ENCODE measurements at regions not wholly inside any gene's neighbourhood (a gene's known extent, or its start where the extent isn't known, plus 50 kb on each side); places are given as distances from the start of the nearest gene placed in this dataset.

DNA sequence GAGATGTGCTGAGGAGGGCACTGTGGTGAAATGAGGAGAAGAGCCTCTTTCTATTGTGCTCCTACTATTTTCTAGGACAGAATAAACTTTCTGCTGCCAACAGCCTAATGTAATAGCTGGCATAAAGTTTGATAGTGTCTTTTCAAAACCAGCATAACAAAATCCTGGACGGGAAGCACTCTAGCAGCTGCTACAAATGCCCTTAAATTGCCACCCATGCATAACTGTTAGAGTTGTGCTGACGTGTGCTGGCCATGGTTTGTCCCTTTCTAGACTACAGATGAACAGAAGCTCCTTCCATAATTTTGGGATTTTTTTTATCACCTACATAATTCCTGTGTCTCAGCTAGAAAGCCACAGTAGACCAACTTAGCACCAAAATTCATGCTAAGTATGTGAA is 88.5 kb upstream of the DEPDC1 start:
- H3K9me3 Mint-ChIP-seq = no peaks in the 10 kb centered on the region
- no peak overlapping the region for H3K4me3 Mint-ChIP-seq
- no peaks in the 10 kb centered on the region for H3K4me1 Mint-ChIP-seq (ENCODE audit: unreplicated experiment)
- no peak overlapping the region for H3K27ac Mint-ChIP-seq
- TF ChIP-seq, protein P1, sequence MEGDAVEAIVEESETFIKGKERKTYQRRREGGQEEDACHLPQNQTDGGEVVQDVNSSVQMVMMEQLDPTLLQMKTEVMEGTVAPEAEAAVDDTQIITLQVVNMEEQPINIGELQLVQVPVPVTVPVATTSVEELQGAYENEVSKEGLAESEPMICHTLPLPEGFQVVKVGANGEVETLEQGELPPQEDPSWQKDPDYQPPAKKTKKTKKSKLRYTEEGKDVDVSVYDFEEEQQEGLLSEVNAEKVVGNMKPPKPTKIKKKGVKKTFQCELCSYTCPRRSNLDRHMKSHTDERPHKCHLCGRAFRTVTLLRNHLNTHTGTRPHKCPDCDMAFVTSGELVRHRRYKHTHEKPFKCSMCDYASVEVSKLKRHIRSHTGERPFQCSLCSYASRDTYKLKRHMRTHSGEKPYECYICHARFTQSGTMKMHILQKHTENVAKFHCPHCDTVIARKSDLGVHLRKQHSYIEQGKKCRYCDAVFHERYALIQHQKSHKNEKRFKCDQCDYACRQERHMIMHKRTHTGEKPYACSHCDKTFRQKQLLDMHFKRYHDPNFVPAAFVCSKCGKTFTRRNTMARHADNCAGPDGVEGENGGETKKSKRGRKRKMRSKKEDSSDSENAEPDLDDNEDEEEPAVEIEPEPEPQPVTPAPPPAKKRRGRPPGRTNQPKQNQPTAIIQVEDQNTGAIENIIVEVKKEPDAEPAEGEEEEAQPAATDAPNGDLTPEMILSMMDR (conservative IDR thresholded peaks at IDR 0.05) = no peak
- DNase-seq (ENCODE audit: extremely low spot score, unreplicated experiment) = no peak
- no peaks in the 10 kb centered on the region for H3K36me3 Mint-ChIP-seq
- peaks cover 3% of the 10 kb centered on the region for H3K27me3 Mint-ChIP-seq

DNA sequence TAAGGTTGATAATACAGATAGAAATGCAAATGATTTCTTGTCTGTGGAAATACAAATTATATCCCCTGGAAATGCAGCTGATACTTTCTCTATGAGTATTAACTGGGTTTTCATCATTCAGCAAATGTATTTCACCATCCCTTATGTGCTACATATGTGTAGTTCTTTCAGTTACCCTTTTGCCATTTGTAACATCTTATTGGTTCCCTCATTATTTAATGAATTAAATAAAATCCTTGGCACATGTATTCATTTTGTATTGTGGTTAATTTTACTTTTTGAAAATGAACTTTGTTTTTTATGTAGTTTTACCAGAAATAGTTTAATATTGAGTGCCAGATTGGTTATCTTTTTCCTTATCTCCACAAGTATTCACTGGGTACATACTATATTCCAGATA is 89.9 kb upstream of the DEPDC1 start:
- no peak for DNase-seq (ENCODE audit: extremely low spot score, unreplicated experiment)
- Mint-ChIP-seq H3K9me3 (no peaks in the 10 kb centered on the region), H3K36me3 (no peaks in the 10 kb centered on the region), H3K4me1 (ENCODE audit: unreplicated experiment) (no peaks in the 10 kb centered on the region), H3K27ac (no peak overlapping the region), H3K27me3 (peaks cover 3% of the 10 kb centered on the region), H3K4me3 (no peak overlapping the region)
- TF ChIP-seq, protein P1 (conservative IDR thresholded peaks at IDR 0.05) = no peak

DNA sequence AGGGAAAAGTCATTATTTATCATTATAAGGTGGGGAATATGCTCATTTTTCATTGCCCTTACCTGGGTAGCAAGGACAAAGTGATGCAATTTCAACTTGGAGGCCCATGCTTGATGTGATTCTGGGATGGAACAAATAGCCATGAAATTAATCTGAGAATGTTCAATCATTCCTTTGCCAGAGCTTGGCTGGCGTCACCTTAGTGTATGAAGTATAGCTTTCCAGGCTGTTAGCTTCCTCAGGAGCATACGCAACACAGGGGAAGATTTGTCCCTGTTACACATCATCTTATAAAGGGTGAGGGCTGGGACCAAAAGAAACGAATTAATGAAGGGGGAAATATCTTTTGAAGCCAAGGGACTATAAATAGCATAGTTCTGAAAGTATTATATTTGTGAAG is 91.4 kb upstream of the DEPDC1 start:
- H3K4me3 Mint-ChIP-seq = no peak overlapping the region
- H3K4me1 Mint-ChIP-seq (ENCODE audit: unreplicated experiment) = no peaks in the 10 kb centered on the region
- TF ChIP-seq, protein P1 (conservative IDR thresholded peaks at IDR 0.05) = no peak
- H3K36me3 Mint-ChIP-seq = no peaks in the 10 kb centered on the region
- H3K27me3 Mint-ChIP-seq = peaks cover 3% of the 10 kb centered on the region
- no peak for DNase-seq (ENCODE audit: extremely low spot score, unreplicated experiment)
- H3K9me3 Mint-ChIP-seq = no peaks in the 10 kb centered on the region
- H3K27ac Mint-ChIP-seq = no peak overlapping the region

DNA sequence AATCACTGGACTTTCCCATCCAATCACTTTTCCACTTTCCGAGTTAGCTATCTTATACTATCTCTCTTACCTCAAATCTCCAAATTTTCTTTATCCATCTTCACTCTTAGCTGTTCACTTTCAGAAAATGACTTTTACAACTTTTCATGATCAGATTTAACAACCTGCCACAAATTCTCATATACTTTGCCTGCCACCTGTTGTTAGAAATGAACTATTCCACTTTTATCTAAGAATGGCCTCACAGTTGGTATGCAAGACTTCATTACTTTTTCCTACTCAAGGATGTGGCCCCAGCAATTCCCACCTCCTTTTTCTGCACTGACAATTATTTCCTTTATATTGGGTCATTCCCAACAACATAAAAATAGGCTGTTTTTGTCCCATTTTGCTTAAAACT is 93.6 kb upstream of the DEPDC1 start:
- Mint-ChIP-seq H3K4me3 (no peak overlapping the region), H3K27ac (no peak overlapping the region), H3K4me1 (ENCODE audit: unreplicated experiment) (no peaks in the 10 kb centered on the region), H3K36me3 (no peaks in the 10 kb centered on the region), H3K9me3 (no peaks in the 10 kb centered on the region), H3K27me3 (peaks cover 3% of the 10 kb centered on the region)
- DNase-seq (ENCODE audit: extremely low spot score, unreplicated experiment) = no peak
- TF ChIP-seq, protein P1 (conservative IDR thresholded peaks at IDR 0.05) = no peak

DNA sequence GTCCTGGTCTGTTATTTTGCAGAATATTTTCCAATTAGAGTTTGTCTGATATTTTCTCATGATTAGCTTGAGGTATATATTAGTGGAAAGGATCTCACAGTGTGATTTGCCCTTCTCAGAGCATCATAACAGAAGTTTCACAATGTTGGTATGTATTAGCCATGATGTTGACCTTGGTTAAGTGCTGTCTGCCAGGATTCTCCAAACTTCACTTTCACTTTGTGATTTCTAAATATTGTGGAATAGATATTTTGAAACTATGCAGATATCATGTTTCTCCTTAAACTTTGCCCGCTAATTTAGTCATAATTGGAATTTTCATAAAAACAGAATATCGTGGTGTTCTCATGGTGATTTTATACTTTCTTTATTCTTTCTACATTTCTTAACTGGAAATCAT is 98.0 kb upstream of the DEPDC1 start:
- peaks cover under 1% of the 10 kb centered on the region for H3K9me3 Mint-ChIP-seq
- no peak for DNase-seq (ENCODE audit: extremely low spot score, unreplicated experiment)
- H3K36me3 Mint-ChIP-seq = no peaks in the 10 kb centered on the region
- no peak overlapping the region for H3K4me3 Mint-ChIP-seq
- H3K27me3 Mint-ChIP-seq = peaks cover 8% of the 10 kb centered on the region
- H3K4me1 Mint-ChIP-seq (ENCODE audit: unreplicated experiment) = no peaks in the 10 kb centered on the region
- H3K27ac Mint-ChIP-seq = no peak overlapping the region
- TF ChIP-seq, protein P1 (conservative IDR thresholded peaks at IDR 0.05) = no peak

DNA sequence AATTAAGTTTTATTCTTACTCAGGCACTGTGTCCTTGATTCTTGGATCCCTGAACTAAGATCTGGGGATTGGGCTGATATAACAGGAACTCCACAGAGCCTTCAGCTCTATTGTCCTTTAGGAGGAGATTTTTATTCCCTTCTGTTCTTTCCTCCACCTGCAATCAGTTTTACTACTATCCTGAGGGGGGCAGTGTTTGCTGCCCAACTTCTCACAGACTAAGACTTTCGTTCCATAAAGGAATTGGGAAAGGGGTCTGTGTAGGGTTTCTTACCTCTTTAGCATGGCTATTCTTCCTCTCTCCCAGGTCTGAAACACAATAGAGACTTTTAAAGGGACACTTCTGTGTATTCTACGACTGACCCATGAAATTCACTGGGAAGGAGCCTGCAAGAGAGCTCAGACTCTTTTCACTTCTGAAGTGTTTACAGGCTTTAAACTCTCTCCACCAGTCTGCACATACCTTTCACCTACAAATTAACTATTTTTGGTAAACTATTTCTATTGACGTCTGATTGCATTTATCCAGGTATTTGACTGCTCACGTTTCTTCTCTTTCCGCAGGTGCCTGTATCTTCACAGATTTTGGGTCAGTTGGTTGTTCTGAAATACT is 103.3 kb upstream of the DEPDC1 start:
- no peaks in the 10 kb centered on the region for H3K36me3 Mint-ChIP-seq

More for the DNA sequence above, 103.3 kb upstream of the DEPDC1 start:
- no peak for DNase-seq (ENCODE audit: extremely low spot score, unreplicated experiment)
- peaks cover 5% of the 10 kb centered on the region for H3K27me3 Mint-ChIP-seq
- H3K27ac Mint-ChIP-seq = no peak overlapping the region
- H3K4me3 Mint-ChIP-seq = no peak overlapping the region
- H3K4me1 Mint-ChIP-seq (ENCODE audit: unreplicated experiment) = no peaks in the 10 kb centered on the region
- TF ChIP-seq, protein P1 (conservative IDR thresholded peaks at IDR 0.05) = peak; percentile 61
- peaks cover 5% of the 10 kb centered on the region for H3K9me3 Mint-ChIP-seq
